ENCODE measurements at regions not wholly inside any gene's neighbourhood (a gene's known extent, or its start where the extent isn't known, plus 50 kb on each side); places are given as distances from the start of the nearest gene placed in this dataset.

- Histone ChIP-seq H3K27me3 (ENCODE audit: insufficient read depth, poor library complexity, severe bottlenecking) (no peaks in the 10 kb centered on the region), H3K27ac (replicated peaks) (no peak overlapping the region), H3K4me3 (replicated peaks; ENCODE audit: insufficient read depth, low read length) (no peak overlapping the region)
- TF ChIP-seq SPI1 (IDR thresholded peaks at IDR 0.05; ENCODE audit: borderline replicate concordance, low read depth) = no peak
- no peak for TF ChIP-seq CTCF (IDR thresholded peaks at IDR 0.05; ENCODE audit: insufficient read depth, low read length)
- TF ChIP-seq REST (IDR thresholded peaks at IDR 0.05; ENCODE audit: insufficient replicate concordance, low read depth) = no peak
- TF ChIP-seq POLR2AphosphoS5 (IDR thresholded peaks at IDR 0.05; ENCODE audit: low read depth) = no peak
- no peak for TF ChIP-seq GABPA (IDR thresholded peaks at IDR 0.05; ENCODE audit: low read depth)
- no peak for DNase-seq (ENCODE audit: low read depth in 1 of 2, low spot score in 1 of 2)
Measured at GRCh38 chr5:21680196-21680595, 1172.9 kb downstream of the CDH12 start.

- no peaks in the 10 kb centered on the region for H3K27me3 ChIP-seq (ENCODE audit: insufficient read depth, poor library complexity, severe bottlenecking)
- H3K27ac ChIP-seq (replicated peaks) = no peak overlapping the region
- no peak for TF ChIP-seq SPI1 (IDR thresholded peaks at IDR 0.05; ENCODE audit: borderline replicate concordance, low read depth)
- no peak for TF ChIP-seq GABPA (IDR thresholded peaks at IDR 0.05; ENCODE audit: low read depth)
- no peak for TF ChIP-seq CTCF (IDR thresholded peaks at IDR 0.05; ENCODE audit: insufficient read depth, low read length)
- TF ChIP-seq REST (IDR thresholded peaks at IDR 0.05; ENCODE audit: insufficient replicate concordance, low read depth) = no peak
- no peak overlapping the region for H3K4me3 ChIP-seq (replicated peaks; ENCODE audit: insufficient read depth, low read length)
- DNase-seq (ENCODE audit: low read depth in 1 of 2, low spot score in 1 of 2) = no peak
Measured at GRCh38 chr5:21678526-21678925, 1174.6 kb downstream of the CDH12 start.

GRCh38 chr5:21672911-21673310 is 1180.2 kb downstream of the CDH12 start:
- H3K27ac ChIP-seq (replicated peaks) = no peak overlapping the region
- H3K4me3 ChIP-seq (replicated peaks; ENCODE audit: insufficient read depth, low read length) = no peak overlapping the region
- no peak for DNase-seq (ENCODE audit: low read depth in 1 of 2, low spot score in 1 of 2)
- no peak for TF ChIP-seq POLR2AphosphoS5 (IDR thresholded peaks at IDR 0.05; ENCODE audit: low read depth)
- TF ChIP-seq SPI1 (IDR thresholded peaks at IDR 0.05; ENCODE audit: borderline replicate concordance, low read depth) = no peak
- no peak for TF ChIP-seq REST (IDR thresholded peaks at IDR 0.05; ENCODE audit: insufficient replicate concordance, low read depth)
- TF ChIP-seq CTCF (IDR thresholded peaks at IDR 0.05; ENCODE audit: insufficient read depth, low read length) = no peak
- TF ChIP-seq GABPA (IDR thresholded peaks at IDR 0.05; ENCODE audit: low read depth) = no peak
- no peaks in the 10 kb centered on the region for H3K27me3 ChIP-seq (ENCODE audit: insufficient read depth, poor library complexity, severe bottlenecking)
